SH-SY5Y (cell line): ENCODE measurements at regions not wholly inside any gene's neighbourhood (a gene's known extent, or its start where the extent isn't known, plus 50 kb on each side); places are given as distances from the start of the nearest gene placed in this dataset.

Experiments used
- GATA2 ChIP-seq: IDR thresholded peaks from 2 replicates; pipeline ENCODE4 v1.6.1; 2011; ENCODE audit warnings: mild to moderate bottlenecking, low read depth, low read length
- GATA3 ChIP-seq: IDR thresholded peaks from 2 replicates; pipeline ENCODE4 v1.6.1; 2011; ENCODE audit warnings: low read depth, mild to moderate bottlenecking, low read length, moderate library complexity

DNA sequence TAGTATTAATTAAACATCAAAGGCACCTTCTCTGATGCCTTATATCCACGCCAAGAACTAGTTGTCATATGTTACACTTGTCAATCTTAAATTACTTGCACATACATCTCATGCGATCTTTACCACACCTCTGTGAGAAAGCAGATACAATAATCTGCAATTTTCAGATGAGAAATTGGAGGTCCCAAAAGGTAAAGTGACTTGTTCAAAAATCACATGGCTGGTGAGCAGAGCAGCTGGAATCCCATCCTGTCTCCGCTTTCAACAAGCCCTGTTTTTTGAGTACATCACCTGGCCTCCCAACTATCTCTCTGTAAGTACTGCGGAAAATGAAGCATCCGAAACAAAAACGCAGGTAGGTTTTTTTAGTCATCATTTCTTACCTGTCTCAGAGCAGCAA, 203.4 kb upstream of the FOXN3 start:
- no peak for TF ChIP-seq GATA2
- no peak for TF ChIP-seq GATA3
